Stimulated activated naive CD4-positive, alpha-beta T cell (primary cell): ENCODE measurements at regions not wholly inside any gene's neighbourhood (a gene's known extent, or its start where the extent isn't known, plus 50 kb on each side); places are given as distances from the start of the nearest gene placed in this dataset.
"Not testable (repeated sequence)": the region's sequence is repeated elsewhere in the genome, so short reads cannot be mapped to it uniquely, and the experiment has no call there.

Source experiments
- DNase-seq, 6 experiments: peaks; one replicate each; lab custom pipeline; 2025; lab: John Stamatoyannopoulos, UW

GRCh38 chr13:21261487-21262216, 85.2 kb downstream of the MRPL57 start:
- DNase-seq: not testable (repeated sequence)

GRCh38 chr13:21263909-21264308, 87.5 kb downstream of the MRPL57 start:
- DNase-seq: not testable (repeated sequence)

GRCh38 chr13:21268485-21268884, 92.0 kb downstream of the MRPL57 start:
- DNase-seq: not testable (repeated sequence)

- not testable (repeated sequence) for DNase-seq
Measured at GRCh38 chr13:21272439-21272838, 96.0 kb downstream of the MRPL57 start.

GRCh38 chr13:21274457-21274856, 98.0 kb downstream of the MRPL57 start:
- not testable (repeated sequence) for DNase-seq

- no peak for DNase-seq
Measured at GRCh38 chr13:21282065-21282464, 105.6 kb downstream of the MRPL57 start.

GRCh38 chr13:21287331-21287907, 111.0 kb downstream of the MRPL57 start:
- no peak for DNase-seq

- no peak for DNase-seq
Measured at GRCh38 chr13:21289475-21289874, 113.0 kb downstream of the MRPL57 start.

GRCh38 chr13:21290442-21291002, 114.1 kb downstream of the MRPL57 start:
- DNase-seq: not testable (repeated sequence)

GRCh38 chr13:21291840-21292239, 115.4 kb downstream of the MRPL57 start:
- DNase-seq: no peak

GRCh38 chr13:21296991-21297390, 120.5 kb downstream of the MRPL57 start:
- peak; percentile 13 to 35 (median 17) for DNase-seq

GRCh38 chr13:21297447-21297846, 121.0 kb downstream of the MRPL57 start:
- DNase-seq: peak in 1 of 6 experiments; percentile 33

- DNase-seq: peak; percentile 75 to 84 (median 78)
Measured at GRCh38 chr13:21297914-21298831, 121.7 kb downstream of the MRPL57 start.

GRCh38 chr13:21304256-21304655, 127.8 kb downstream of the MRPL57 start:
- DNase-seq: no peak

- DNase-seq: not testable (repeated sequence)
Measured at GRCh38 chr13:21306300-21307073, 130.0 kb downstream of the MRPL57 start.

GRCh38 chr13:21307158-21307557, 130.7 kb downstream of the MRPL57 start:
- not testable (repeated sequence) for DNase-seq

GRCh38 chr13:21308906-21309305, 132.4 kb downstream of the MRPL57 start:
- DNase-seq: no peak

GRCh38 chr13:21309542-21310172, 133.2 kb downstream of the MRPL57 start:
- DNase-seq: no peak

GRCh38 chr13:21310220-21310619, 133.8 kb downstream of the MRPL57 start:
- DNase-seq: no peak

GRCh38 chr13:21314976-21315375, 138.5 kb downstream of the MRPL57 start:
- not testable (repeated sequence) for DNase-seq

- DNase-seq: no peak
Measured at GRCh38 chr13:21316376-21316775, 139.9 kb downstream of the MRPL57 start.
